ENCODE measurements at regions not wholly inside any gene's neighbourhood (a gene's known extent, or its start where the extent isn't known, plus 50 kb on each side); places are given as distances from the start of the nearest gene placed in this dataset.

- TF ChIP-seq, protein P1, sequence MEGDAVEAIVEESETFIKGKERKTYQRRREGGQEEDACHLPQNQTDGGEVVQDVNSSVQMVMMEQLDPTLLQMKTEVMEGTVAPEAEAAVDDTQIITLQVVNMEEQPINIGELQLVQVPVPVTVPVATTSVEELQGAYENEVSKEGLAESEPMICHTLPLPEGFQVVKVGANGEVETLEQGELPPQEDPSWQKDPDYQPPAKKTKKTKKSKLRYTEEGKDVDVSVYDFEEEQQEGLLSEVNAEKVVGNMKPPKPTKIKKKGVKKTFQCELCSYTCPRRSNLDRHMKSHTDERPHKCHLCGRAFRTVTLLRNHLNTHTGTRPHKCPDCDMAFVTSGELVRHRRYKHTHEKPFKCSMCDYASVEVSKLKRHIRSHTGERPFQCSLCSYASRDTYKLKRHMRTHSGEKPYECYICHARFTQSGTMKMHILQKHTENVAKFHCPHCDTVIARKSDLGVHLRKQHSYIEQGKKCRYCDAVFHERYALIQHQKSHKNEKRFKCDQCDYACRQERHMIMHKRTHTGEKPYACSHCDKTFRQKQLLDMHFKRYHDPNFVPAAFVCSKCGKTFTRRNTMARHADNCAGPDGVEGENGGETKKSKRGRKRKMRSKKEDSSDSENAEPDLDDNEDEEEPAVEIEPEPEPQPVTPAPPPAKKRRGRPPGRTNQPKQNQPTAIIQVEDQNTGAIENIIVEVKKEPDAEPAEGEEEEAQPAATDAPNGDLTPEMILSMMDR (IDR thresholded peaks at IDR 0.05): no peak
- TF ChIP-seq EP300 (IDR thresholded peaks at IDR 0.05; ENCODE audit: low read depth) (no peak), POLR2AphosphoS5 (IDR thresholded peaks at IDR 0.05) (no peak)
Measured at GRCh38 chr1:233782937-233783586, 121.4 kb upstream of the SLC35F3 start.

Measured in transverse colon (tissue), 4 donors.